Forelimb muscle (tissue), 1 donor: ENCODE measurements at regions not wholly inside any gene's neighbourhood (a gene's known extent, or its start where the extent isn't known, plus 50 kb on each side); places are given as distances from the start of the nearest gene placed in this dataset.
"Not testable (repeated sequence)": the region's sequence is repeated elsewhere in the genome, so short reads cannot be mapped to it uniquely, and the experiment has no call there.

Experiments used
- DNase-seq: peaks from one replicate; pipeline ENCODE4 v3.0.0-alpha.2; 2013; ENCODE audit warnings: low read depth

- DNase-seq = no peak
These were observed 611.5 kb upstream of the IMPG1 start for GRCh38 chr6:76683985-76684384.

DNA sequence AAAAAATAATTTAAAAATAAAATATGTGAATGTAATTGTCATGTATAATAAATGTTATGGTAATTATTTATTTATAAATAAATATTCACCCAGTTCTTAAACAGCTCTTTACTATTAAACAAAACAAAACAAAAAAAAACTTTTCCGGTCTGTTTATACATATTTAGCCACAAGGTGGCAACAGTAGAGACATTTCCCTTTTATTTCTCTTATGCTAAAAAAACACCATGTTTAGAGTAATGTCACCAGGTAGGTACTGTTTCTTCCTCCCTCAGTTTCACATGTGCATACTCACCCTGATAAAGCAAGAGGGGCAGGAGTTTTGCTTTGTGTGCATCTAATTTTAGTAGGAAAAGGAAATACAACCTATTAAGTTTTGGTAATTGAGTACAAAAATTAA, 610.4 kb upstream of the IMPG1 start:
- no peak for DNase-seq

DNA sequence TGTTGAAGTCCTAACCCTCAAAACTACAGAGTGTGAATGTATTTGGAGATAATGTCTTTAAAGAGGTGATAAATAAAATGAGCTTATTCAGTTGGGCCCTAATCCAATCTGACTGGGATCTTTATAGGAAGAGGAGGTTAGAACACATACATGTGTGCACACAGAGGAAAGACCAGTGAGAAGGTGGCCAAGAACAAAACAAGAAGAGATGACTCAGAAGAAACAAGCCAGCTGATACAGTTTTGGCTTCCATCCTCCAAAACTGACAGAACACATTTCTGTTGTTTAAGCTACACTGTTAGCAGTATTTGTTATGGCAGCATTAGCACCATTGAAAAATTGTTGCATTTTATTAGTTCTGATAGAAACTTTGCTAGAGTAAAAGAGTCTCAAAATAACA, 609.3 kb upstream of the IMPG1 start:
- peak; percentile 13 for DNase-seq

- DNase-seq = no peak
These were observed 604.6 kb upstream of the IMPG1 start for GRCh38 chr6:76677017-76677416.

DNA sequence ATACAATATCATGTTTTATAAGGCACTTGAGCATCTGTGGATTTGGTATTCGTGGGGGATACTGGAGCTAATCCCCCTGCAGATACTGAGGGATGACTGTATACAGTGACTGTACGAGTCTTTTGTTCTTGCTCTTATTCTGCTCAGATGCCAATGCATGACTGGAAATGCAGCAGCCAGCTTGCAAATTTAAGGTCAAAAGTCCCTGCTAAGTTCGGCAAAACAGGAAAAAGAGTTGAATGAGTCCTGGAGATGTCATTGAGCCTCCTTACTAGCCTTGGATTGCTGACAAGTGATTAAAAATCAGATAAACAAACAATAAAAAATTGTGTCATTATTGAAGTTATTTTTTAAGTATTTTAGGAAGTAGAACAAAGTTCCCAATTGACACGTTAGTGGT, 599.3 kb upstream of the IMPG1 start:
- DNase-seq = no peak

- DNase-seq = no peak
These were observed 571.8 kb upstream of the IMPG1 start for GRCh38 chr6:76644231-76644630.

DNA sequence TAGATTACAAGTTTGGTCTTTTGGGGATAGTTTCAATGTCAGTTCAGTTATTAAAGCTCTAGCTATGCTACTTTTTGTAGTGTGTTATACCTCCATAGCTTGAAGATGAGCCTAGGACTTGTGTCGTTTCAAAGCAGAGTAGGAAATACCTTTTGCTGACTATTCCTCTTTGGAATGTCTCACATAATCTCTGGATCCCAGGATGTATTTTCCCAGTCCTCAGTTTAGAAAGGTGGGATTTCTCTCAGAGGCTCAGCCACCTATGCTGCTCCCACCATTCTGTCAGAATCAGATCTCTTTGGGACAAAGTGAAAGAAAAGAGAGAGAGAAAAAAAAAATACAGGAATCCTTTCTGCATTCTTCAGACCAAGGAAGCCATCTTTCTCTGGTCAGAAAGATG, 567.5 kb upstream of the IMPG1 start:
- no peak for DNase-seq

GRCh38 chr6:76634695-76635094, 562.2 kb upstream of the IMPG1 start:
- no peak for DNase-seq

GRCh38 chr6:76633259-76633658, 560.8 kb upstream of the IMPG1 start:
- no peak for DNase-seq

DNA sequence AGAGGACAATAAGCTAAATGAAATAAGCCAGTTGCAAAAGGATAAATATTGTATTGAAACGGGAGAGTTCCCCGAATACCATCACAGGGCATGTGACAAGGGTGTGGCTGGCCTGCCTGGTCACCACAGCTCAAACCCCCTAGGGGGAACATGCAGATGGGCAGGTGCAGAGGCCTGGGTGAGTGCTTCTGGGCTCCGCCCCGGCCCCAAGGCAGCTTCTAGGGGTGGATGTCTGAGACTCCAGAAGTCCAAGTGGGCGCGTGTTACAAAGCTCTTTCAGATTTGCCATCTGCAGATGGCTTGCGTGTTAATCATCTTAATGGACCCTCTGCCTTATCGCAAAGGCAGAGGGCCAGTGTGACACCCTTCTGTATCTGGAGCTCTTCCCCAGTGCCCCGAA, 559.2 kb upstream of the IMPG1 start:
- no peak for DNase-seq

GRCh38 chr6:76615395-76615794, 542.9 kb upstream of the IMPG1 start:
- no peak for DNase-seq

GRCh38 chr6:76612954-76613353, 540.5 kb upstream of the IMPG1 start:
- DNase-seq = no peak

DNA sequence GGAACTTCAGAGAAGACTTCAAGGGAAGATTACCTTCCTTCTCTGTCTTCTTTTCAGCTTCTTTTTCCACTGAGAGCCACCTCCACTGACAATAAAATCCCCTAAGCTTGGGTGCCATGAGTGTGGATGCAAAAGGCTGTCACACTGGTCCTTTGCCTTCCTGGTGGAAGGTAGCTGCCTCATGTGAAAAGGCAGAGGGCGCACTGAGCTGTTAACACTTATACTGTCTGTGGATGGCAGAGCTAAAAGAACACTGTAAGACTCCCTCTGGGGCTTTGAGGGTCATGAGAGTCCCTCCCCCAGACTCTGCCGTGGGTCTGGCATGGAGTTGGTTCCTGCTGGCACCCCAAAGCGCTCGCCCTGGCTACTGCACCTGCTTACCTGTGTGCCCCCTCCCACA, 536.7 kb upstream of the IMPG1 start:
- no peak for DNase-seq

DNA sequence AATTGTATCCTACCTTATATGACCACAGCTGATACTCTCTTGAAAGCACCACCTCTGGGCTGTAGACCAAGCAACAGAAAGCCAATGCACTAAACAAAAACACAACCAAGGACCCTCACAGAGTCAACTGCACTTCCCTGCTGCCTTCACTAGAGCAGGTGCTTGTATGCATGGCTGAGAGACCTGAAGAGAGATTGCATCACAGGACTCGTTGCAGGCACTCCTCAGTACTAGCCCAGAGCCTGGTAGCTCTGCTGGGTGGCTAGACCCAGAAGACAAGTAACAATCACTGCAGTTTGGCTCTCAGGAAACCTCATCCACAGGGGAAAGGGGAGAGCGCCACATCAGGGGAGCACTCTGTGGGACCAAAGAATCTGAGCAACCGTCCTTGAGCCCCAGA, 521.6 kb upstream of the IMPG1 start:
- no peak for DNase-seq

DNA sequence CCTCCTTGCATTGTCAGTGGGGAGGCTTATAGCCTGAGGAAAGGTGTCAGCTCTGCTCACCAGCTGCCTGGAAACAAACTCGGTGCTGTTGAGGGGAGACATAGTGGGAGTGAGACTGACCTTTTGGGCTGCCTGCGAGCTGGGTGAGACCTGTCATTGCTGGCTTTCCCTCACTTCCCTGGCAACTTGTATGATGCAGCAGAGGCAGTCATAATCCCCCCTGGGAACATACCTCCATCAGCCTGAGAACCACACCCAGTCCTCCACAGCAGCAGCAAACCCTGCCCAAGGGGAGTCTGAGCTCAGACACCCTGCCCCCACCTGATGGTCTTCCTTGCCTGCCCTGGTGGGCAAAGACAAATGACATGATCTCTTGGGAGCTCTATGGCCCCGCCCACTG, 521.2 kb upstream of the IMPG1 start:
- no peak for DNase-seq

GRCh38 chr6:76592566-76592965, 520.1 kb upstream of the IMPG1 start:
- DNase-seq = no peak

GRCh38 chr6:76587271-76587670, 514.8 kb upstream of the IMPG1 start:
- DNase-seq = no peak

DNA sequence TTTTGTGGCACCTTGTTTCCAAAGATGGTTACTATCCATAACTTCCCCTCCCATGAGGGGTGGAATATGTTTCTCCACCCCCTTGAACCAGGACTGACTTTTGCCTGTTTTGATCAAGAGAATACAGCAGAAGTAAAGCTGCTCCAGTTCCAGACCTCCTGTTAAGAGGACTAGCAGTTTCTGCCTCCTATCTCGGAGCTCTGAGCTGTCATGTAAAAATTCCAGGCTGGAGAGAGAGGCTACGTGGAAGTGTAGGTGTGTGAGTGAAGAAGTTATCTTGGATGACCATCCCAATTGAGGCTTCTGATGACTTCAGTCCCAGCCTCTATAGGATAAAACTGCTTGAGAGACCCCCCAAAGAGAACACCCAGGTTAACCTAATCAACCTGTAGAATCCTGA, 511.7 kb upstream of the IMPG1 start:
- no peak for DNase-seq

DNA sequence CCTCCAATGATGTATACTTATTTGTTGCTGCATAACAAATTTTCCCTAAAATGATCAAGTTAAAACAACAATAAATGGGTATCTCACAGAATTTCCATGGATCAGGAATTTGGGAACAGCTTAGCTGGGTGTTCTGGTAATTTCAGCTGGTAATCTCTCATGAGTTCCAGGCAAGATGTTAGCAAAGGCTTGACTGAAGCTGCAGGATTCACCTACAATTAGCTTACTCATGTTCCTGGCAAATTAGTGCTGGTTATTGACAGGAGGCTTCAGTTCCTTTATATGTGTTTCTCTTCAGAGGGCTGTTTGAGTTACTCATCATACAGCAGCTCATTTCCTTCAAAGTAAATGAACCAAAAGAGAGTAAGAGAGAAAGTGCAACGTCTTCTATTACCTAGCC, 506.3 kb upstream of the IMPG1 start:
- no peak for DNase-seq

GRCh38 chr6:76574746-76575145, 502.3 kb upstream of the IMPG1 start:
- no peak for DNase-seq

GRCh38 chr6:76565932-76566331, 493.5 kb upstream of the IMPG1 start:
- no peak for DNase-seq

- DNase-seq = not testable (repeated sequence)
These were observed 489.9 kb upstream of the IMPG1 start for GRCh38 chr6:76562371-76562770.

DNA sequence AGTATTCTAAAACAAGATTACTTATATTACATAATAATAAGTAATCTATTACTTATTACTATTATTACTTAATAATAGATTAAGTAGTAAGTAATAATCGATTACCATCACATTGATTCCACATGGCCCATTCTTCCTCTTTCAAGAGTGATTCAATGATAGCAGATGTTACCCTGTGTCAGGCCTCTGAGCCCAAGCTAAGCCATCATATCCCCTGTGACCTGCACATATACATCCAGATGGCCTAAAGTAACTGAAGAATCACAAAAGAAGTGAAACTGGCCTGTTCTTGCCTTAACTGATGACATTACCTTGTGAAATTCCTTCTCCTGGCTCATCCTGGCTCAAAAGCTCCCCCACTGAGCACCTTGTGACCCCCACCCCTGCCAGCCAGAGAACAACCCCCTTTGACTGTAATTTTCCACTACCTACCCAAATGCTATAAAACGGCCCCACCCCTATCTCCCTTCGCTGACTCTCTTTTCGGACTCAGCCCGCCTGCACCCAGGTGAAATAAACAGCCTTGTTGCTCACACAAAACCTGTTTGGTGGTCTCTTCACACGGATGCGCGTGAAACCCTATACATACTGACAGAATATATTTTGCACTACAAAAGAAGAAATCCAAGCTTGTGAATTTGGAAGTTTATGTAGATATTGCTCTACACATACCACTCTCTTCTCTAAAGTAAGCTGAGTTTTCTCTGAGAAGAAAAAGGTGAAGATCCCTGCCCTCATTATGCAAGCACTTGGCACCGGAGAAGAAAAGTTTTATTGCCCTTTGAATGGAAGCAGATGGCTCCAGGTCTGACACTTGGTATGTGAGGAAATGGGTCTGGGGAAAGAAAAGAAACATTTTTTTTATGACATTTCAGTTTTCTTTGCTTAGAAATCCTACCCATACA, 488.6 kb upstream of the IMPG1 start:
- DNase-seq = not testable (repeated sequence)

GRCh38 chr6:76553256-76553655, 480.8 kb upstream of the IMPG1 start:
- DNase-seq = peak; percentile 58
